ENCODE measurements at regions not wholly inside any gene's neighbourhood (a gene's known extent, or its start where the extent isn't known, plus 50 kb on each side); places are given as distances from the start of the nearest gene placed in this dataset.

GRCh38 chr10:71033396-71033980 is 145.1 kb upstream of the PCBD1 start:
- WGBS (ENCODE audit: insufficient coverage), result 89% methylated on average over 16 of the region's 16 CpGs
- intact Hi-C loops (cut with micrococcal nuclease), result no loop called here
- POLR2A ChIA-PET, result no interaction called here
- DNase-seq (no peak), ATAC-seq (ENCODE audit: low read depth) (no peak)
- Histone ChIP-seq H3K79me2 (ENCODE audit: control insufficient read depth, insufficient read depth, low read length) (no peaks in the 10 kb centered on the region), H4K20me1 (ENCODE audit: control insufficient read depth, insufficient read depth, low read length, poor library complexity, severe bottlenecking) (no peaks in the 10 kb centered on the region), H3K4me2 (replicated peaks; ENCODE audit: low read depth, low read length, poor library complexity, severe bottlenecking) (no peak overlapping the region), H3K27me3 (replicated peaks in 1 of 4; ENCODE audit: control extremely low read depth in 1 of 4, control insufficient read depth in 3 of 4, insufficient read depth in 4 of 4, low read length in 3 of 4) (no peaks in the 10 kb centered on the region), H3K4me1 (ENCODE audit: control insufficient read depth in 2 of 2, insufficient read depth in 2 of 2, low read length in 2 of 2) (no peaks in the 10 kb centered on the region), H3K4me3 (ENCODE audit: control extremely low read depth in 1 of 5, extremely low read depth in 1 of 5, insufficient read depth in 1 of 5, low read depth in 2 of 5, low read length in 4 of 5) (no peak overlapping the region), H3K9ac (ENCODE audit: low read length) (no peak overlapping the region), H3K27ac (ENCODE audit: low read length in 2 of 2) (no peak overlapping the region), H3K36me3 (replicated peaks in 1 of 2; ENCODE audit: control extremely low read depth in 1 of 2, control insufficient read depth in 1 of 2, extremely low read depth in 1 of 2, insufficient read depth in 2 of 2, low read length in 1 of 2) (no peaks in the 10 kb centered on the region), H3K9me3 (ENCODE audit: control extremely low read depth in 1 of 3, control insufficient read depth in 2 of 3, insufficient read depth in 1 of 3, low read length in 2 of 3) (no peaks in the 10 kb centered on the region), H2AFZ (ENCODE audit: insufficient read depth, low read depth, low read length, poor library complexity, severe bottlenecking) (no peak overlapping the region)
- peaks cover 4% of the 10 kb centered on the region for H3K9me3 Mint-ChIP-seq (ENCODE audit: insufficient read depth)
- H3K27me3 Mint-ChIP-seq, result peaks cover 9% of the 10 kb centered on the region
- H3K4me3 Mint-ChIP-seq, result no peak overlapping the region
- TF ChIP-seq, protein P1, sequence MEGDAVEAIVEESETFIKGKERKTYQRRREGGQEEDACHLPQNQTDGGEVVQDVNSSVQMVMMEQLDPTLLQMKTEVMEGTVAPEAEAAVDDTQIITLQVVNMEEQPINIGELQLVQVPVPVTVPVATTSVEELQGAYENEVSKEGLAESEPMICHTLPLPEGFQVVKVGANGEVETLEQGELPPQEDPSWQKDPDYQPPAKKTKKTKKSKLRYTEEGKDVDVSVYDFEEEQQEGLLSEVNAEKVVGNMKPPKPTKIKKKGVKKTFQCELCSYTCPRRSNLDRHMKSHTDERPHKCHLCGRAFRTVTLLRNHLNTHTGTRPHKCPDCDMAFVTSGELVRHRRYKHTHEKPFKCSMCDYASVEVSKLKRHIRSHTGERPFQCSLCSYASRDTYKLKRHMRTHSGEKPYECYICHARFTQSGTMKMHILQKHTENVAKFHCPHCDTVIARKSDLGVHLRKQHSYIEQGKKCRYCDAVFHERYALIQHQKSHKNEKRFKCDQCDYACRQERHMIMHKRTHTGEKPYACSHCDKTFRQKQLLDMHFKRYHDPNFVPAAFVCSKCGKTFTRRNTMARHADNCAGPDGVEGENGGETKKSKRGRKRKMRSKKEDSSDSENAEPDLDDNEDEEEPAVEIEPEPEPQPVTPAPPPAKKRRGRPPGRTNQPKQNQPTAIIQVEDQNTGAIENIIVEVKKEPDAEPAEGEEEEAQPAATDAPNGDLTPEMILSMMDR (IDR thresholded peaks at IDR 0.05), result no peak
- TF ChIP-seq EZH2 (IDR thresholded peaks at IDR 0.05; ENCODE audit: borderline replicate concordance, insufficient read depth, low read depth, low read length, poor library complexity, severe bottlenecking), result no peak
- H3K4me1 Mint-ChIP-seq, result no peaks in the 10 kb centered on the region
- no peak overlapping the region for H3K27ac Mint-ChIP-seq
- CTCF ChIA-PET, result no interaction called here

- no peak for ATAC-seq (ENCODE audit: low read depth)
- POLR2A ChIA-PET, result no interaction called here
- H2AFZ ChIP-seq (ENCODE audit: insufficient read depth, low read depth, low read length, poor library complexity, severe bottlenecking), result no peak overlapping the region
These were observed 147.3 kb upstream of the PCBD1 start for GRCh38 chr10:71035511-71036296.

More at GRCh38 chr10:71035511-71036296, 147.3 kb upstream of the PCBD1 start:
- H3K4me1 Mint-ChIP-seq, result peaks cover 4% of the 10 kb centered on the region
- H3K4me1 ChIP-seq (ENCODE audit: control insufficient read depth in 2 of 2, insufficient read depth in 2 of 2, low read length in 2 of 2), result no peaks in the 10 kb centered on the region
- 68% methylated on average over 2 of the region's 6 CpGs for WGBS (ENCODE audit: insufficient coverage)
- no peaks in the 10 kb centered on the region for H3K9me3 ChIP-seq (ENCODE audit: control extremely low read depth in 1 of 3, control insufficient read depth in 2 of 3, insufficient read depth in 1 of 3, low read length in 2 of 3)
- no peak overlapping the region for H3K27ac Mint-ChIP-seq
- peaks cover 4% of the 10 kb centered on the region for H3K9me3 Mint-ChIP-seq (ENCODE audit: insufficient read depth)
- H3K4me3 Mint-ChIP-seq, result no peak overlapping the region
- intact Hi-C loops (cut with micrococcal nuclease), result no loop called here
- CTCF ChIA-PET, result interaction anchor here (1.5 kb wide), 1 partner anchor 9 kb away, joined by 3 read pairs; no protein-coding TSS in a partner anchor
- no peak for DNase-seq
- H3K36me3 ChIP-seq (replicated peaks in 1 of 2; ENCODE audit: control extremely low read depth in 1 of 2, control insufficient read depth in 1 of 2, extremely low read depth in 1 of 2, insufficient read depth in 2 of 2, low read length in 1 of 2), result no peaks in the 10 kb centered on the region
- H3K27ac ChIP-seq (ENCODE audit: low read length in 2 of 2), result no peak overlapping the region
- H3K9ac ChIP-seq (ENCODE audit: low read length), result no peak overlapping the region
- TF ChIP-seq, protein P1 (IDR thresholded peaks at IDR 0.05), result no peak
- no peak for TF ChIP-seq EZH2 (IDR thresholded peaks at IDR 0.05; ENCODE audit: borderline replicate concordance, insufficient read depth, low read depth, low read length, poor library complexity, severe bottlenecking)
- H3K27me3 Mint-ChIP-seq, result peaks cover 9% of the 10 kb centered on the region
- H3K4me3 ChIP-seq (ENCODE audit: control extremely low read depth in 1 of 5, extremely low read depth in 1 of 5, insufficient read depth in 1 of 5, low read depth in 2 of 5, low read length in 4 of 5), result no peak overlapping the region
- H3K79me2 ChIP-seq (ENCODE audit: control insufficient read depth, insufficient read depth, low read length), result no peaks in the 10 kb centered on the region
- H3K4me2 ChIP-seq (replicated peaks; ENCODE audit: low read depth, low read length, poor library complexity, severe bottlenecking), result no peak overlapping the region
- H4K20me1 ChIP-seq (ENCODE audit: control insufficient read depth, insufficient read depth, low read length, poor library complexity, severe bottlenecking), result no peaks in the 10 kb centered on the region
- peaks cover 0 to 2% (median 0%) of the 10 kb centered on the region in 4 experiments for H3K27me3 ChIP-seq (replicated peaks in 1 of 4; ENCODE audit: control extremely low read depth in 1 of 4, control insufficient read depth in 3 of 4, insufficient read depth in 4 of 4, low read length in 3 of 4)
